ENCODE measurements at regions not wholly inside any gene's neighbourhood (a gene's known extent, or its start where the extent isn't known, plus 50 kb on each side); places are given as distances from the start of the nearest gene placed in this dataset.

DNA sequence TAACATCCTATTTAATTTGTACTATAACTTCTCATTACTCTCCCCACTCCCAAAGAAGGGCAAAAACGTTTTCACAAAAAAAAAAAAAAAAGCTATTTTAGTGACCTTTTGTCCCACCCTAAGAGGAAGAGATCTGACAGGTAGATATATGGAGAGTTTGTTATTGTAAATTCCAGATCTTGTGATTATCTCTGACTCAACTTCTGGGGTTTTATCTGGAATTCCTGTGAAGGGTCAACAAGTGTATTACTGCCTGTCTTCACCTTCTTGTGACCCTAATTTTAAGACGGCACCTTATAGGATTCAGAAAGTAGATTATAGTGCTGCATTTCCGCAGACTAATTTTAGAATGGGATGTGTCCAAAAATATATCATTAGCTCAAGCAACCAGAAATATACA lies 205.9 kb upstream of the CDIN1 start:
- Mint-ChIP-seq H3K9me3 (ENCODE audit: unreplicated experiment) (peaks cover 3% of the 10 kb centered on the region), H3K4me3 (ENCODE audit: unreplicated experiment) (no peak overlapping the region), H3K27me3 (ENCODE audit: low read depth, unreplicated experiment) (no peaks in the 10 kb centered on the region), H3K4me1 (ENCODE audit: low read depth, unreplicated experiment) (peaks cover 24% of the 10 kb centered on the region), H3K36me3 (ENCODE audit: low read depth, unreplicated experiment) (no peaks in the 10 kb centered on the region), H3K27ac (ENCODE audit: unreplicated experiment) (no peak overlapping the region)
- no peak overlapping the region for H2AFZ ChIP-seq (ENCODE audit: low read depth, low read length)
- no peak overlapping the region for H3K9ac ChIP-seq (ENCODE audit: low read length)
- no peaks in the 10 kb centered on the region for H4K20me1 ChIP-seq (ENCODE audit: insufficient read depth, low read length)
- no peak overlapping the region for H3K4me3 ChIP-seq (ENCODE audit: insufficient read depth, low read depth, low read length)
- no peaks in the 10 kb centered on the region for H3K79me2 ChIP-seq (ENCODE audit: insufficient read depth, low read length)
- H3K27ac ChIP-seq (ENCODE audit: low read depth, low read length), result no peak overlapping the region
- no peak overlapping the region for H3K4me2 ChIP-seq (ENCODE audit: low read length)
- FAIRE-seq, result no peak
- TF ChIP-seq, protein P1, sequence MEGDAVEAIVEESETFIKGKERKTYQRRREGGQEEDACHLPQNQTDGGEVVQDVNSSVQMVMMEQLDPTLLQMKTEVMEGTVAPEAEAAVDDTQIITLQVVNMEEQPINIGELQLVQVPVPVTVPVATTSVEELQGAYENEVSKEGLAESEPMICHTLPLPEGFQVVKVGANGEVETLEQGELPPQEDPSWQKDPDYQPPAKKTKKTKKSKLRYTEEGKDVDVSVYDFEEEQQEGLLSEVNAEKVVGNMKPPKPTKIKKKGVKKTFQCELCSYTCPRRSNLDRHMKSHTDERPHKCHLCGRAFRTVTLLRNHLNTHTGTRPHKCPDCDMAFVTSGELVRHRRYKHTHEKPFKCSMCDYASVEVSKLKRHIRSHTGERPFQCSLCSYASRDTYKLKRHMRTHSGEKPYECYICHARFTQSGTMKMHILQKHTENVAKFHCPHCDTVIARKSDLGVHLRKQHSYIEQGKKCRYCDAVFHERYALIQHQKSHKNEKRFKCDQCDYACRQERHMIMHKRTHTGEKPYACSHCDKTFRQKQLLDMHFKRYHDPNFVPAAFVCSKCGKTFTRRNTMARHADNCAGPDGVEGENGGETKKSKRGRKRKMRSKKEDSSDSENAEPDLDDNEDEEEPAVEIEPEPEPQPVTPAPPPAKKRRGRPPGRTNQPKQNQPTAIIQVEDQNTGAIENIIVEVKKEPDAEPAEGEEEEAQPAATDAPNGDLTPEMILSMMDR (IDR thresholded peaks at IDR 0.05; ENCODE audit: insufficient read depth, low read depth, low read length), result no peak
- no peak for TF ChIP-seq EZH2 (IDR thresholded peaks at IDR 0.05; ENCODE audit: insufficient read depth, low read length)
- no peaks in the 10 kb centered on the region for H3K36me3 ChIP-seq (ENCODE audit: insufficient read depth, low read length)
- H3K27me3 ChIP-seq (ENCODE audit: insufficient read depth, low read length), result no peaks in the 10 kb centered on the region
- peak; percentile 74 for DNase-seq (ENCODE audit: low read depth)
- no peaks in the 10 kb centered on the region for H3K9me3 ChIP-seq (ENCODE audit: insufficient read depth, low read depth, low read length)
- peaks cover 20% of the 10 kb centered on the region for H3K4me1 ChIP-seq (ENCODE audit: insufficient read depth, low read length)

DNA sequence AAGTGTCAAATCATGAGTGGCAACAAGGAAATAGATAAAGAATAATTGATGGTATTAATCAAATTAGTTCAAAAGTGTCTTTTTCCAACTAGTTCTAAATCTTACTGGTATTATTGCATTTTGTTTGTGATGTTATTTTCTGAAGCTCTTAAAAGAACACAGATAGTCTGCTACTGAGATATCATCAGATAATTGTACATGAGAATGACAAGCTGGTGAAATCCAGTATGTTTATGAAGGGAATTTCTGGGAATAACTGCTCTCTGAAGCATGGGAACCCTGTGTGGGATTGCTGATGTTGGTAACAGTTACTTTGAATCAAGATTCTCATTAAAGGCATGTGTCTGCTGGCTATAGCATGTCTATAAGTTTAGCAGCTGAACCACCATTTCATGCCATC lies 190.3 kb upstream of the CDIN1 start:
- Mint-ChIP-seq H3K4me1 (ENCODE audit: low read depth, unreplicated experiment) (no peaks in the 10 kb centered on the region), H3K36me3 (ENCODE audit: low read depth, unreplicated experiment) (no peaks in the 10 kb centered on the region), H3K4me3 (ENCODE audit: unreplicated experiment) (no peak overlapping the region), H3K27me3 (ENCODE audit: low read depth, unreplicated experiment) (no peaks in the 10 kb centered on the region), H3K9me3 (ENCODE audit: unreplicated experiment) (no peaks in the 10 kb centered on the region), H3K27ac (ENCODE audit: unreplicated experiment) (no peak overlapping the region)
- DNase-seq (ENCODE audit: low read depth) (no peak), FAIRE-seq (no peak)
- Histone ChIP-seq H4K20me1 (ENCODE audit: insufficient read depth, low read length) (no peaks in the 10 kb centered on the region), H3K27ac (ENCODE audit: low read depth, low read length) (no peak overlapping the region), H3K4me2 (ENCODE audit: low read length) (no peak overlapping the region), H3K9ac (ENCODE audit: low read length) (no peak overlapping the region), H3K9me3 (ENCODE audit: insufficient read depth, low read depth, low read length) (no peaks in the 10 kb centered on the region), H3K27me3 (ENCODE audit: insufficient read depth, low read length) (no peaks in the 10 kb centered on the region), H3K79me2 (ENCODE audit: insufficient read depth, low read length) (no peaks in the 10 kb centered on the region), H3K4me1 (ENCODE audit: insufficient read depth, low read length) (no peaks in the 10 kb centered on the region), H2AFZ (ENCODE audit: low read depth, low read length) (no peak overlapping the region), H3K36me3 (ENCODE audit: insufficient read depth, low read length) (no peaks in the 10 kb centered on the region), H3K4me3 (ENCODE audit: insufficient read depth, low read depth, low read length) (no peak overlapping the region)
- no peak for TF ChIP-seq EZH2 (IDR thresholded peaks at IDR 0.05; ENCODE audit: insufficient read depth, low read length)
- TF ChIP-seq, protein P1 (IDR thresholded peaks at IDR 0.05; ENCODE audit: insufficient read depth, low read depth, low read length), result no peak

- peaks cover under 1% of the 10 kb centered on the region for H3K4me1 Mint-ChIP-seq (ENCODE audit: low read depth, unreplicated experiment)
- no peak overlapping the region for H2AFZ ChIP-seq (ENCODE audit: low read depth, low read length)
These were observed 188.9 kb upstream of the CDIN1 start for GRCh38 chr15:36390491-36390890.

More at GRCh38 chr15:36390491-36390890, 188.9 kb upstream of the CDIN1 start:
- no peaks in the 10 kb centered on the region for H3K36me3 ChIP-seq (ENCODE audit: insufficient read depth, low read length)
- Mint-ChIP-seq H3K4me3 (ENCODE audit: unreplicated experiment) (no peak overlapping the region), H3K9me3 (ENCODE audit: unreplicated experiment) (no peaks in the 10 kb centered on the region), H3K27ac (ENCODE audit: unreplicated experiment) (no peak overlapping the region), H3K36me3 (ENCODE audit: low read depth, unreplicated experiment) (no peaks in the 10 kb centered on the region), H3K27me3 (ENCODE audit: low read depth, unreplicated experiment) (no peaks in the 10 kb centered on the region)
- TF ChIP-seq, protein P1 (IDR thresholded peaks at IDR 0.05; ENCODE audit: insufficient read depth, low read depth, low read length), result no peak
- no peak for TF ChIP-seq EZH2 (IDR thresholded peaks at IDR 0.05; ENCODE audit: insufficient read depth, low read length)
- no peak overlapping the region for H3K4me2 ChIP-seq (ENCODE audit: low read length)
- H3K4me3 ChIP-seq (ENCODE audit: insufficient read depth, low read depth, low read length), result no peak overlapping the region
- no peak overlapping the region for H3K9ac ChIP-seq (ENCODE audit: low read length)
- DNase-seq (ENCODE audit: low read depth), result no peak
- H3K27me3 ChIP-seq (ENCODE audit: insufficient read depth, low read length), result no peaks in the 10 kb centered on the region
- H4K20me1 ChIP-seq (ENCODE audit: insufficient read depth, low read length), result no peaks in the 10 kb centered on the region
- no peaks in the 10 kb centered on the region for H3K9me3 ChIP-seq (ENCODE audit: insufficient read depth, low read depth, low read length)
- no peaks in the 10 kb centered on the region for H3K4me1 ChIP-seq (ENCODE audit: insufficient read depth, low read length)
- H3K27ac ChIP-seq (ENCODE audit: low read depth, low read length), result no peak overlapping the region
- FAIRE-seq, result no peak
- no peaks in the 10 kb centered on the region for H3K79me2 ChIP-seq (ENCODE audit: insufficient read depth, low read length)

All from astrocyte (in vitro differentiated cells and primary cell).